Muscle layer of duodenum (tissue), 2 donors: ENCODE measurements at regions not wholly inside any gene's neighbourhood (a gene's known extent, or its start where the extent isn't known, plus 50 kb on each side); places are given as distances from the start of the nearest gene placed in this dataset.

ENCODE experiments used
- H3K27ac ChIP-seq: one replicate; pipeline ENCODE4 v1.7.0; 2013; ENCODE audit warnings: mild to moderate bottlenecking, low read length
- H3K27me3 ChIP-seq: one replicate; pipeline ENCODE4 v1.7.0; 2013; ENCODE audit warnings: low read depth, mild to moderate bottlenecking, control low read depth, low read length
- H3K36me3 ChIP-seq, 2 donors: one replicate each; pipeline ENCODE4 v1.7.0; 2013; ENCODE audit warnings: low read length in 2 of 2, control low read depth in 1 of 2, mild to moderate bottlenecking in 1 of 2; ENCODE audit not compliant: insufficient read depth in 2 of 2, control insufficient read depth in 1 of 2
- H3K4me1 ChIP-seq, 2 donors: one replicate each; pipeline ENCODE4 v1.7.0; 2013; ENCODE audit warnings: low read length in 2 of 2, mild to moderate bottlenecking in 2 of 2, control low read depth in 1 of 2, moderate library complexity in 1 of 2; ENCODE audit not compliant: insufficient read depth in 2 of 2, control insufficient read depth in 1 of 2
- H3K4me3 ChIP-seq, 2 donors: one replicate each; pipeline ENCODE4 v1.7.0; 2013; ENCODE audit warnings: low read length in 2 of 2, low read depth in 1 of 2, mild to moderate bottlenecking in 1 of 2
- H3K9me3 ChIP-seq, 2 donors: one replicate each; pipeline ENCODE4 v1.7.0; 2013; ENCODE audit warnings: low read length in 2 of 2, control low read depth in 1 of 2, mild to moderate bottlenecking in 1 of 2; ENCODE audit not compliant: control insufficient read depth in 1 of 2
- donor health status: healthy.

DNA sequence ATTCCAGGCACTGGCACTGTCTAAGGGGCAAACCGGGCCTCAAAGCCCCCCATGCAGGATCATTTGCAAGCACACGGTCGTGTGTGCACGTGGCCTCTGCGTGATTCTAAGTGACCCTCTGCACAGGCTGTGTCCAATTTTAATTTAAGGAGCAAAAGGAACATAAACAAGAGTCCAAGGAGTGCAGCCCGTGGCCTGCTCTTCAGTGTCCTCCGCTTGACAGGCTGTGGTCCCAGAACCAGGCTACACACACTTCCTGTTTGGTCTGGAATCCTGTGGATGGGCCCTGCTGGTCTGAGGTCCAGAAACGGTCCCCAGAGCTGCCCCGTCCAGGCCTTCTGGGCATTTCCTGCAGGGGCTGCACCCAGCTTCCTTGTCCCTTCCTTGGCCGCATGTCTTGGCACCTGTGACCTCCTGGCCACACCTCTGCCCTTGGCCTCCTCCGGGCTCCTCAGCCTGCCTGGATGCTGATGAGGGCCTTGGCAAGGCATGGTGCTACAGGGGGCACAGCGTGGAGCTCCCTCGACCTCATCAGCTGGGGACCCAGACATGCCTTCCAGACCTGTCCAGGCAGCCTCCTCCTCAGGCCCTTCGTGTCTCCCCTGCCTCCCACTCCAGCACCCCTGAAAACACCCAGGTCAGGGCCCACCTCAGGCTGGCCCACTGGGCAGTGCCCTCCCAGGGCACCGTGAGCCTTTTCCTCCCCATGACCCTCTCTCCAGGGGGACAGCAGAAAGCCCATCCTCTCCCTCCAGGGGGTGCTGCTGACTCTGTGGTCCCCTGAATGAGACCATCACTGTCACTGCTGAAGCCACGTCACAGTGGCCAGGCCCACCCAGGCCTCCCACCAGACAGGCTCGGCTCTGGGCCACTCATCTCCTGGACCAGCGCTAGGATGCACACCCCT lies 136.4 kb upstream of the GPC1 start:
- Histone ChIP-seq H3K27me3 (no peaks in the 10 kb centered on the region), H3K27ac (no peak overlapping the region), H3K9me3 (no peaks in the 10 kb centered on the region), H3K4me1 (no peaks in the 10 kb centered on the region), H3K4me3 (no peak overlapping the region), H3K36me3 (no peaks in the 10 kb centered on the region)

DNA sequence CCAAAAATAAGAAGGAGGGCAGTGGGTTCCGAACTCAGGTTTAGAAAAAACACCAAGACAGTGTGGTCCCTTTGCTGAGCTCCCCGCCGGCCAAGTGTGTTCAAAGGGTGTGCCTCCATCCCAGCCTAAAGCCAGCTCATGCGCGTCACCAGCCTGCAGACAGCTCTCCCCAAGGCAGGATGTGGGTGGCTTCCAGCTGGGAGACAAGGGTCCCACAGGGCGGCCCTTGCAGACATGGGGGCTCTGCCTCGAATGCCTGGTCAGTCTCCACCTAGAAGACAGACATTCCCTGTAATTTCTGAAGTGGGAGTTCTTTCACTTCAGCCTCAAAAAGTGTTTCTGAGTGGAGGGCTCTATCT lies 135.8 kb upstream of the GPC1 start:
- no peak overlapping the region for H3K4me3 ChIP-seq
- no peaks in the 10 kb centered on the region for H3K9me3 ChIP-seq
- H3K4me1 ChIP-seq: no peaks in the 10 kb centered on the region

DNA sequence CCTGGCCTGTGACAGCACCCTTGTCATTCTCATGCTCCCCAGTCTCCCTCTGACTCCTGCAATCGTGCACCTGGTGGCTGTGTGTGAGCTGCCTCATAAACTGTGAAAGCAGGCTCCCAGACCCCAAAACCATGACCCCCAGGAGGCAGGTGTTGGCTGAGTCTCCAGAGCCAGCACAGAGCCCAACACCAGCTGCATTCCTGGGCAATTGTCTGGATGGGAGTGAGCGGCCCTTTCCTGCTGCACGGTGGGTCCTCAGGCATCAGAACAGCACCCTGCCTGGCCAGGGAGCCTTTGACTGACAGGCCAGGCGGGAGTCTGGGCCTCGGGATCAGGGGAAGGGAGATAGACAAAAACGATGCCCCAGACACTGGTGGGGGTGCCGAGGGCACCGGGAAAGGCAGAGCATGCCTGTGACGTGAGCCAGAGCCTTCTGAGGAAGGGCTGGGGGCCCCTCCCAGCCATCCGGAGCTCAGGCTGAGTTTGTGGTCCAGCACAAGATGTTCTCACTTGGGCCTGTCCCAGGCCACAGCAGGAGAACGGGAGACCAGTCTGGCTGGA lies 135.1 kb upstream of the GPC1 start:
- Histone ChIP-seq H3K4me3 (no peak overlapping the region), H3K9me3 (no peaks in the 10 kb centered on the region)

More for the DNA sequence above, 135.8 kb upstream of the GPC1 start:
- Histone ChIP-seq H3K36me3 (no peaks in the 10 kb centered on the region), H3K27me3 (no peaks in the 10 kb centered on the region), H3K27ac (no peak overlapping the region)

DNA sequence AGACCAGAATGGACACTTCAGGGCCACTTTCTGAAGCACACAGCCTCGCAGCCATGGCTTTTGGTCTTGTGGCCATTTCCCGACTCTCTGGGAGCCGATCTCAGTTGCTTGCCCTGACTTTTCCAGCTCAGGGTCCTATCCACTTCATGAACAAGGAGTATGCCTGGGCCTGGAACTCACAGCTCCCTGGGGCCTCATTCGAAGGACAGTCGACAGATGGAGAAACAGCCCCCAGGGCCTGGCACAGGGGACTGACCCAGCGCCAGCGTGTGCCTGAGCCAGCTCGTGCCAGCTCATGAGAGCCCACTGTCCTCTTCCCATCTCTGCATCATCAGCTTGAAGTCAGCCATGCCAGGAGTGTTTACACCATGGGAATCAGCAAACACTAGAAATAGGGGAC lies 134.6 kb upstream of the GPC1 start:
- Histone ChIP-seq H3K4me3 (no peak overlapping the region), H3K27ac (no peak overlapping the region), H3K27me3 (no peaks in the 10 kb centered on the region), H3K36me3 (no peaks in the 10 kb centered on the region), H3K9me3 (no peaks in the 10 kb centered on the region), H3K4me1 (no peaks in the 10 kb centered on the region)

More for the DNA sequence above, 135.1 kb upstream of the GPC1 start:
- H3K27me3 ChIP-seq: no peaks in the 10 kb centered on the region
- no peaks in the 10 kb centered on the region for H3K36me3 ChIP-seq
- H3K4me1 ChIP-seq: no peaks in the 10 kb centered on the region
- no peak overlapping the region for H3K27ac ChIP-seq

DNA sequence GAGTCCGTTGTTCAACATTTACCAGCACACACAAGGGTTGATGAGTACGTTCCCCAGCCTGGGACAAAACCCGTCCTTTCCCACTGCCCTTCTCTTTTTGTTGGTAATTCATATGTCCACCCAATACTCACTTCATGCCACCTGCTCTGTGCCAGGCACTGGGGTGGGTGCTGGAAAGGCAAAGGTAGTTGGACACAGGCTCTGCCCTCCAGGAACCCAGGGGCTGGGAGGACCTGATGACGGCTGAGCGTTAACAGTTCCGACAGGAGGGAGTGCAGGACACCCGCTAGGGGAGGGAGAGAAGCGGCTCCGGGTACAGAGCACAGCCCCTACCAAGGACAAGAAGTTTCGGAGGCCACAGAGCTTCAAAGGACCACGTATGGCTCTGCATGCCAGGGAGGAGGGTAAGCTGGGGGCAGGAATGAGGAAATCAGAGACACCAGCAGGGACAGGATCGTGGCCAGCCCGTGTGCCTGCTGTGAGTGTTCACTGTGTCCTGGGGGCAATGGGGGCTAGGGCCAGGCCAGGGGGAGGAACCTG lies 134.1 kb upstream of the GPC1 start:
- Histone ChIP-seq H3K27me3 (no peaks in the 10 kb centered on the region), H3K4me3 (no peak overlapping the region), H3K27ac (no peak overlapping the region), H3K36me3 (no peaks in the 10 kb centered on the region), H3K4me1 (no peaks in the 10 kb centered on the region), H3K9me3 (no peaks in the 10 kb centered on the region)

DNA sequence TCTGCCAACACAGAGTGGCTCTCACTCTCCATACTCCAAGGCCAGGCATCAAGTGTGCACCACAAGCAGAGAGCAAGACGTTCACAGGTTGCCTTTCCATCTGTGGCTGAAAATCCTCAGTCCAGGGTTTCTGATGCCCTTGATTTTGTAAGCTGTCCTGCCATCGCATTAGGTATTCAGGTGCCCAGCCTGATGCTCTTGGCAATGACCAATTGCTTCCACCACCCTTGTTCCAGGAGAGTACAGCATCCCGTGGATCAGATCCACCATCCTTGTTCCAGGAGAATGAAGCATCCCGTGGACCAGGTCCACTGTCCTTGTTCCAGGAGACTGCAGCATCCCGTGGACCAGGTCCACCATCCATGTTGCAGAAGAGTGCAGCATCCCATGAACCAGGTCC lies 133.4 kb upstream of the GPC1 start:
- no peak overlapping the region for H3K27ac ChIP-seq
- H3K4me1 ChIP-seq: no peaks in the 10 kb centered on the region
- no peaks in the 10 kb centered on the region for H3K27me3 ChIP-seq
- no peak overlapping the region for H3K4me3 ChIP-seq
- H3K36me3 ChIP-seq: no peaks in the 10 kb centered on the region
- H3K9me3 ChIP-seq: no peaks in the 10 kb centered on the region

DNA sequence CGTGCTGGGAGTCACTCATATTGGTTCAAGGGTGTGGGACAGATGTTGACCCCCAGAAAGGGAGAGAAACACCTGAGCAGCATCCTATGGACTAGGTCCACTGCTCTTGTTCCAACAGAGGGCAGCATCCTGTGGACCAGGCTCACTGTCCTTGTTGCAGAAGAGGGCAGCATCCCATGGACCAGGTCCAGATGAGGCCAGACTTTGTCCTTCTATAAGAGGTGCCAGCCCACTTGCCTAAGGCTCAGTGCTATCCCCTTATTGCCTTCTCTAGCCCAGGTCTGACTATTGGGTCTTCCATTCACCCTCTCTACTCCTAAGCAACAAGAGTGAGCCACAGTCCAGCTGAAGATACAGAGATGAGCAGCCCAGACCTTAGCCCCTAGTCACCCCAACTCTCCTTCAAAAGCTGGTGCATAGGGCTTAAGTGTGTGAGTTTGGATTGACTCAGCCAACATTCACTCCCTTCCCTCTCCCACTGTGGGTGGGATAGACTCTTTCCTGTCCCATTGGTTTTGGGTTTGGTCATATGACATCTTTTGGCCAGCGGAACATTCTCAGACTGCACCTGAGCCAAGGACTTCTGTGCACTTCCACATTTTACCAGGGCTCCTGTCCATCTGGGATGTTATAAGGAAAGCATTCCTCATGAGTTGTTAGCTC lies 132.4 kb upstream of the GPC1 start:
- H3K9me3 ChIP-seq: no peaks in the 10 kb centered on the region
- no peak overlapping the region for H3K4me3 ChIP-seq
- H3K27ac ChIP-seq: no peak overlapping the region
- no peaks in the 10 kb centered on the region for H3K4me1 ChIP-seq
- no peaks in the 10 kb centered on the region for H3K27me3 ChIP-seq
- H3K36me3 ChIP-seq: no peaks in the 10 kb centered on the region

DNA sequence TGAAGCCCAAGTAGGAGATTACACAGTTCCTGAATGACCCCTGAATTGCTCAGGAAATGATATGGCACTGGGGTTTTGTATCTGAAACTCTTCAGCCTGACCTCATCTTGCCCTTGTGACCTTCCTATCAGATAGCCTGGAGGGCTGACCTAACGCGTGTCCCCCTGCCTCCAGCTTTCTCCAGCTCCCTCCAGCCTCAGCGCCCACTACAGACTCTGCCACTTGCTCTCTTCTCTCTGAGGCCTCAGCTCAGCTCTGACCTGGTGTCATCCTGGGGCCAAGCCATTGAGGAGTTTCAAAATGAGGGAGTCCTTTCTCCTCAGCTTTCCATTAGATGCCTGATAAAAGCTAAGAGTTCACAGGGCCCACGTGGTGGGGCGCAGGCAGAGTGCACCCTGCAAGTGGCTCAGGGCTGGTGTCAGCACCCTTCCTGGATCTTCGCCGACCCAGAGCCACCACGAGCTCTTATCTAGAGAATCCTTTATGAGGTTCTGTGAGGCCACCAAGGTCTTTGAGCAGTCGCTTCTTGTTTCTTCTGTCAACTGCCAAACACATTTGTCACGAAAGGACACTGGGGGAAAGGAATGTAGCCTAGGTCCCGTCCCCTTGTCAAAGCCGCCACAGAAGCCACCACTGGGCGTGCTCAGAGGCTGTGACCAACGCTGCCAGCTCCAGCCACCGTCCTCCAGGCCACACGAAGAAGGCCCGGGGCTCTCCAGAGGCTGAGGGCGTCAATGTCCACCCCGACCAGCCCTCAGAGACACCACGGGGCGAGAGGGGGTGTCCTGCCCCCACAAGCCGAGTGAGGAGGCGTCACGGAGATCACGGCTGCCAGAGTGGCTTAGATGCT lies 131.3 kb upstream of the GPC1 start:
- H3K36me3 ChIP-seq: no peaks in the 10 kb centered on the region
- H3K27me3 ChIP-seq: no peaks in the 10 kb centered on the region
- H3K4me1 ChIP-seq: no peaks in the 10 kb centered on the region
- no peak overlapping the region for H3K27ac ChIP-seq
- no peak overlapping the region for H3K4me3 ChIP-seq
- H3K9me3 ChIP-seq: no peaks in the 10 kb centered on the region

DNA sequence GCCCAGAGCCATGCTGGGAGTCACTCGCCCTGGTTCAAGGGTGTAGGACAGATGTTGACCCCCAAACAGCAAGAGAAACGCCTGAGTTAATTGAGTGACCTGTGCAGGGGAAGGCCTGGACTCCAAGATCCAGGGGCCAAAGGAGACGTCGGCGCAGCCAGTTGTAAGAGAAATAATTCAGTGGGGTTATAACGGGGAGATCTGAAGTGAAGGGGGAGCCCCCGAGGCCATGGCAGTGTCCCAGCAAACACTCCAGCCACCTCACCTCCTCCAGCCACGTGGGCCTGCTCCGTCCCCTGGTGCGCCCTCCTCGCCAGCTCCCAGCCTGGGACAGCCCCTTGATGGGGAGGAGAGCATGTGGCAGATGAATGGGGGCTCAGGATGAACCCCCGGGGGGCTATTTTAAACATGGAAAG lies 130.7 kb upstream of the GPC1 start:
- no peak overlapping the region for H3K27ac ChIP-seq
- H3K4me3 ChIP-seq: no peak overlapping the region
- H3K27me3 ChIP-seq: no peaks in the 10 kb centered on the region
- H3K36me3 ChIP-seq: no peaks in the 10 kb centered on the region
- no peaks in the 10 kb centered on the region for H3K9me3 ChIP-seq
- no peaks in the 10 kb centered on the region for H3K4me1 ChIP-seq

DNA sequence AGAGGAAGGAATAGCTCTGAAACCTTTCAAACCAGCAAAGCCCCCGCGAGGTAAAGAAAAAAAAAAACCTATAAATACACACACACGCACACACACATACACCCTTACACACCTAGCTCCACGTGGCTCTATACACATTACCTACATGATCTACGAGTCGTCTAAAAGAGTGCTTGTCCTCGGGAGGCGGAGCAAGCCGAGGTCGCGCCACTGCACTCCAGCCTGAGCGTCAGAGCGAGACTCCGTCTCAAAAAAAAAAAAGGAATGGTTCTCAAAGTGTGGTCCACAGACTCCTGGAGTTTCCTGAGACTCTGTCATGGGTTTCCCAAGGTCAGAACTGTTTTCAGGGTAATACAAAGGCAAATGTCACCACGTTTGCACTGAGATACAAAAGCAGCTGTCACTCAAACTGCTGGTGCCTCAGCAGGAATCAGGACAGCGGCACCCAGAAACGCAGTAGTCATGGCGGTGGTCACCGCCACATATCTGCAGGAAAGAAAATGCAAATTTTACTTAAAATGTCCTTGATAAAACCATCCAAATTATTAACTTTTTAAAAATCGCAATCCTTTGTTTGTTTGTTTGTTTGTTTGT lies 130.0 kb upstream of the GPC1 start:
- H3K27ac ChIP-seq: no peak overlapping the region
- H3K9me3 ChIP-seq: no peaks in the 10 kb centered on the region
- H3K4me3 ChIP-seq: no peak overlapping the region

More for the DNA sequence above, 130.0 kb upstream of the GPC1 start:
- Histone ChIP-seq H3K4me1 (no peaks in the 10 kb centered on the region), H3K36me3 (no peaks in the 10 kb centered on the region), H3K27me3 (no peaks in the 10 kb centered on the region)
